Femur (tissue), 1 donor: ENCODE measurements at regions not wholly inside any gene's neighbourhood (a gene's known extent, or its start where the extent isn't known, plus 50 kb on each side); places are given as distances from the start of the nearest gene placed in this dataset.

Source experiments
- DNase-seq: peaks from one replicate; pipeline ENCODE4 v3.0.0-alpha.2; 2017

DNA sequence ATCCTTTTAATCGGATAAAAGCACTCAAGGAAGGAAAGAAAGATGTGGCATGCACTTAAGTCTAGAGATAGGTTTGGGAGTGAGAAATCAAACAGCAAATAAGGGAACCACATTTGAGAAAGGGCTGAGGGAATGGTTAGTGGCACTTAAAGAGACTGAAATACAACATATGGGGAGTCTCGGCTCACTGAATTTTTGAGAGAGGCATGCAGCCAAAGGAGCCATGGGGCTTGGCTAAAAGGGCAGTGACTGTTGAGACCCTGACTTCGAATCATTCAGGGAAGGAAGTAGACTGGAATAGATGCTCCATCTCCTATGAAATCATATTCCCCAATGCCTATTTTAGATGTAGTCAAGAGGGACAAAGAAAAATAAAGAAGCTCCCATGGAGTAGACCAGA, 58.3 kb upstream of the HAO2 start:
- DNase-seq = no peak

DNA sequence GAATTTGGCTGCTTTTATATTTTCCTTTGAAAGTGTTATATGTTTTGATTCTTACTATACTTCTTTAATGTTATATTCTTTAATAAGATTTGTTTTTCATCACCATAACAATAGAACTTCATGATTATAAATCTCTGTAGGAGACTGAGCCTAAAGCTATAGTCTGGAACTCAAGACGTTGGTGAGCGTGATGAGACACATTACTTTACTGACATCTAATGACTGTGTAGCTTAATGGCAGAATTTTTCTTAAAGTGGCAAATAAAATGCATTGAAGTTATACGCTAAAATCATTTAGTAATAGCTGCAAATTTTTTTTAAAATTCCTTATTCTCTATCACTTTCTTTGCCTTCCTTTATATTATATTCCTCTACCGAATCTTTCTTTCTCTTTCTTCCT, 56.1 kb upstream of the HAO2 start:
- DNase-seq = no peak

DNA sequence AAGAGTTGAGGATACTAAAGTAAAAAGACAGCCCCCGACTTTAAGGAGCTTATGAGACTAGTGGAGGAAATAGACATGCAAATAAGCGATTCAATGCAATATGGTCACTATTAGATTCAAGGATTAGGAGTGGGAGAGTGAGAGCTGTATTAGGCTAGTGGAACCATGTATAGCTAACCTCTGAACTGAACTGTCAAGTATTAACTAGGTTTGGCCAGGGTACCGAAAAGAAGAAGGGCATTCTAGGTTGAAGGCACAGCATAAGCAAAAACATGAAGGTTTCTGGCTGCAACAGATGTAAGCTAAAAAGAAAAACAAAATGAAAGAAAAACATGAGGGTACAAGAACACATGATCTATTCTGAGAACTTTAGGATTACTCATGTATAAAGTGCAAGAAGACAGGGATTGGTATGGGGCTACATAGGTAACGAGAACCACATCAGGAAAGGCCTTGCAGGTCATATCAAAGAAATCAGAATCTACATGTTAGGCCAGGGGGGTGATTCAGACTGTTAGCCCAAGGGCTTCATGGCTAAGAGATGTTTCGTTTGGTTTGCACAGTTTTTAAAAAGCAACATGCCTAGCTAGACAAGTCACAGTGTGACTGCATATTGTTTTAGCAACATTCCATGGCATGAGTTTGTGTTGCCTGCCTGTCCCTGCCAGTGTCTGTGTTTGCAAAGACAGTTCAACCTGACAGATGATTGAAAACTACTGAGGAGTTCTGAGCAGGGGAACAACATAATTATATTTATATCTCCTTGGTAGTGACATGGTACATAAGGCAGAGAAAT, 54.4 kb upstream of the HAO2 start:
- no peak for DNase-seq

DNA sequence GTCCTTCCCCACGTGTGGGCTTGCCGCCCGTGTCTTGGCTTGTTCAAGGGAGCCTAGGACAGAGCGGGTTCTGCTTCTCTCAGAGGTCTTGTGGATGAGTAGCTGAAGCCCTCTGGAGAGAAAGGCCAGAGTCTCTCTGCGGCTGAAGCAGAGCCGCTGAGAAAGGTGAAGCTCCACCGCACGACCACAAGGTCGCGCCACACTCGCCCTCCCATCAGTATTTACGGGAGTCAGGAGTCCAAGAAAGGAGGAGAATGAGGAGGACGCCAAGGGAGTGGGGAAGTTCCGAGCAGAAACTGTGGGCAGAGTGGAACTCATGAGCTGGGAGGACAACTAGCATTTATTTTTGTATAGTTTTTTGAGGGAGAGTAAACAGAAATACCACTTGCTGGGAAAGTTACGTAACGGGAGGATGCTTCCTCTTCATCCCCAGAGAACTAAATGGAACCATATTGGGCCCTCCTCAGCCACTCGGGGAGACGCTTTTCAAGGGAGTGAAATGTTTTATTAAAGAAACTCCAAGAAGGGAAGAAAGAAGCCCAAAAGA, 51.6 kb upstream of the HAO2 start:
- no peak for DNase-seq

DNA sequence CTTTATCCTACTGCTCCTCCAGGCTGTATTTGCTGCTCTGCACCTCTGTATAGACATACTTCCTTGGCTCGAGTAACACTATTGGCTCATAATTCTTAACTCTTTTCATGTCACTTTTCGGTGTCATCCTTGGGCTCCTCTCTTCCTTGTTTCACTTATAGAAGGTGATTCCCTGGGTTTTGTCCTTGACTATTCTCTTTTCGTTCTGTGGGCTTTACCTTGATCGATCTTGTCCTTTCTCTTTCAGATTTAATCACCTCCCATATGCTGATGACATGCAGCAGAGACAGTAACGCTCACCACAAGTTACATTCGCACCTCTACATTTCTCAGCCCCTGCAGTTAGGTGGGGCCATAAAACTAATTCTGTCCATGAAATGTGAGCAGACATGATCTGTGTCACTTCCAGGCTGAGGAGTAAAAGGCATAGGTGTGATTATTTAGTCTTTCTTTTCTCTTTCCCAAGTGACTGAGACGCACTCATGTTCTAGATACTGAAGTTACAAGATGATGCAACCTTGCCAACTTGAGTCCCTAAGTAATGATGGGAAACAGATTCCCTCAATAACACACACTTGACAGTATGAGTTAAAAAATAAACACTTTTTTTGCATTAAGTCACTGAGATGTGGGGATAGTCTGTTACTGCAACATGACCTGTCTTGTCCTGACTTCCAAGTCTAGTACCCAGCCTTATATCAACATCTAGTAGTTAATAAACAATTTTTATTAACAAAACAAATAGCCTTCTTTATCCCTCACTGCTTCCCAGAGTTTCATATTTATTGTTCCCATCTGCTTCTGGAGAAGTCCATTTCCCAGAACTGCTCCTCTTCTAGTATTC, 49.9 kb upstream of the HAO2 start:
- no peak for DNase-seq
